H1 (cell line): ENCODE measurements at regions not wholly inside any gene's neighbourhood (a gene's known extent, or its start where the extent isn't known, plus 50 kb on each side); places are given as distances from the start of the nearest gene placed in this dataset.

Source experiments
- CTCF ChIA-PET: fragments of 300-600 bp; sonication (Branson Sonifier 250); formaldehyde crosslinking; loops from one replicate; lab custom pipeline; 2021; ENCODE audit not compliant: partially characterized antibody; lab: Charles Lee
- POLR2A ChIA-PET: fragments of 300-600 bp; sonication (Branson Sonifier 250); formaldehyde crosslinking; loops from one replicate; lab custom pipeline; 2021; ENCODE audit warnings: inconsistent platforms; ENCODE audit not compliant: partially characterized antibody; lab: Charles Lee
- DNase-seq, 2 experiments: peaks; one replicate each; pipeline versions ENCODE4 v3.0.0 to v3.0.0-alpha.2; 2010 to 2022; ENCODE audit warnings: low spot score in 2 of 2, low read depth in 1 of 2, mixed read lengths in 1 of 2
- FAIRE-seq: peaks from 2 replicates; lab custom pipeline; 2011; peaks lifted over from hg19 to GRCh38; lab: Jason Lieb, UNC
- H2AFZ ChIP-seq: 2 replicates; pipeline ENCODE4 v1.8.1; 2012; ENCODE audit warnings: low read length, inconsistent platforms
- H2AK5ac ChIP-seq: 2 replicates; pipeline ENCODE4 v1.6.1; 2013; ENCODE audit warnings: low read depth, low read length
- H2BK120ac ChIP-seq: replicated peaks from 2 replicates; pipeline ENCODE3; 2013; ENCODE audit warnings: low read depth, low read length, inconsistent platforms
- H2BK12ac ChIP-seq: 2 replicates; pipeline ENCODE4 v1.6.1; 2013; ENCODE audit warnings: low read depth, low read length
- H2BK15ac ChIP-seq: 2 replicates; pipeline ENCODE4 v1.6.1; 2013; ENCODE audit warnings: low read length
- H2BK20ac ChIP-seq: 2 replicates; pipeline ENCODE4 v1.6.1; 2013; ENCODE audit warnings: low read length
- H2BK5ac ChIP-seq: 2 replicates; pipeline ENCODE4 v1.6.1; 2013; ENCODE audit warnings: low read depth, low read length
- H3K14ac ChIP-seq: 2 replicates; pipeline ENCODE4 v1.6.1; 2013; ENCODE audit warnings: inconsistent platforms; ENCODE audit not compliant: insufficient read length
- H3K18ac ChIP-seq: 2 replicates; pipeline ENCODE4 v1.6.1; 2013; ENCODE audit warnings: low read length; ENCODE audit errors: extremely low read depth
- H3K23ac ChIP-seq: 2 replicates; pipeline ENCODE4 v1.6.1; 2013; ENCODE audit warnings: inconsistent platforms; ENCODE audit not compliant: insufficient read length
- H3K23me2 ChIP-seq: 2 replicates; pipeline ENCODE4 v1.6.1; 2013; ENCODE audit warnings: low read depth, low read length
- H3K27ac ChIP-seq: 2 replicates; pipeline ENCODE4 v1.6.1; 2011; ENCODE audit warnings: low read depth, low read length, inconsistent platforms
- H3K27me3 ChIP-seq, 4 experiments: replicated peaks in 1 of 4; 1 replicate in 1 of 4; 2 replicates in 3 of 4; pipeline versions ENCODE4 v1.6.1 to v1.8.1; 2011 to 2013; ENCODE audit warnings: low read length in 3 of 4, mild to moderate bottlenecking in 3 of 4, inconsistent platforms in 2 of 4, mixed read lengths in 2 of 4, moderate library complexity in 1 of 4; ENCODE audit not compliant: control insufficient read depth in 3 of 4, insufficient read depth in 3 of 4; ENCODE audit errors: extremely low read depth in 1 of 4
- H3K36me3 ChIP-seq, 4 experiments: 2 replicates each; pipeline versions ENCODE4 v1.6.1 to v1.8.1; 2011 to 2013; ENCODE audit warnings: mild to moderate bottlenecking in 4 of 4, low read length in 3 of 4, moderate library complexity in 2 of 4, control low read depth in 1 of 4, inconsistent platforms in 1 of 4; ENCODE audit not compliant: insufficient read depth in 4 of 4, control insufficient read depth in 2 of 4
- H3K4ac ChIP-seq: replicated peaks from 2 replicates; pipeline ENCODE3; 2013; ENCODE audit warnings: low read length, low read depth, mixed read lengths, inconsistent platforms; ENCODE audit not compliant: insufficient read length
- H3K4me1 ChIP-seq, 4 experiments: replicated peaks in 1 of 4; 1 replicate in 1 of 4; 2 replicates in 3 of 4; pipeline versions ENCODE4 v1.6.1 to v1.8.1; 2011 to 2013; ENCODE audit warnings: low read length in 3 of 4, inconsistent platforms in 2 of 4, mixed read lengths in 1 of 4; ENCODE audit not compliant: insufficient read depth in 4 of 4, control insufficient read depth in 3 of 4
- H3K4me2 ChIP-seq, 2 experiments: 2 replicates each; pipeline versions ENCODE4 v1.6.1 to v1.8.1; 2011 to 2013; ENCODE audit warnings: low read depth in 2 of 2, low read length in 2 of 2, control low read depth in 1 of 2, inconsistent platforms in 1 of 2, mild to moderate bottlenecking in 1 of 2; ENCODE audit not compliant: insufficient read depth in 1 of 2
- H3K4me3 ChIP-seq, 4 experiments: fragments of 200-600, 300-600 bp in 1 of 4; sonication (generic), shearing (Covaris generic), sonication (Bioruptor Twin) in 1 of 4; 2 replicates each; pipeline versions ENCODE4 v1.5.1 to v1.8.1; 2011 to 2016; ENCODE audit warnings: low read length in 4 of 4, low read depth in 3 of 4, control low read depth in 2 of 4, inconsistent platforms in 2 of 4, mild to moderate bottlenecking in 2 of 4, mixed read lengths in 1 of 4, moderate library complexity in 1 of 4; ENCODE audit not compliant: insufficient read depth in 2 of 4; ENCODE audit errors: extremely low read depth in 1 of 4
- H3K56ac ChIP-seq: replicated peaks from 2 replicates; pipeline ENCODE3; 2013; ENCODE audit warnings: low read depth, mild to moderate bottlenecking, mixed read lengths, low read length, inconsistent platforms; ENCODE audit not compliant: insufficient read length
- H3K79me1 ChIP-seq: 2 replicates; pipeline ENCODE4 v1.6.1; 2013; ENCODE audit warnings: low read depth, low read length, control low read depth
- H3K79me2 ChIP-seq, 2 experiments: 2 replicates each; pipeline versions ENCODE4 v1.6.1 to v1.8.1; 2012 to 2013; ENCODE audit warnings: low read length in 2 of 2, mild to moderate bottlenecking in 2 of 2, inconsistent platforms in 1 of 2; ENCODE audit not compliant: insufficient read depth in 2 of 2, control insufficient read depth in 1 of 2
- H3K9ac ChIP-seq, 4 experiments: replicated peaks in 1 of 4; 1 replicate in 1 of 4; 2 replicates in 3 of 4; pipeline versions ENCODE4 v1.6.1 to v1.8.1; 2011 to 2013; ENCODE audit warnings: low read depth in 3 of 4, low read length in 3 of 4, control low read depth in 2 of 4, mild to moderate bottlenecking in 2 of 4, moderate library complexity in 2 of 4, inconsistent platforms in 1 of 4; ENCODE audit errors: extremely low read depth in 1 of 4
- H3K9me3 ChIP-seq, 2 experiments: 2 replicates each; pipeline versions ENCODE4 v1.6.1 to v1.8.1; 2012 to 2013; ENCODE audit warnings: mild to moderate bottlenecking in 2 of 2, moderate library complexity in 2 of 2, control low read depth in 1 of 2, inconsistent platforms in 1 of 2, low read depth in 1 of 2, low read length in 1 of 2, mixed read lengths in 1 of 2; ENCODE audit not compliant: insufficient read depth in 2 of 2
- H4K20me1 ChIP-seq, 2 experiments: replicated peaks in 1 of 2; 2 replicates each; pipeline versions ENCODE3 to v1.8.1; 2011 to 2013; ENCODE audit warnings: inconsistent platforms in 2 of 2, low read length in 2 of 2, mild to moderate bottlenecking in 1 of 2; ENCODE audit not compliant: insufficient read depth in 2 of 2, control insufficient read depth in 1 of 2
- H4K5ac ChIP-seq: 2 replicates; pipeline ENCODE4 v1.6.1; 2013; ENCODE audit warnings: low read length, low read depth, mixed read lengths, inconsistent platforms; ENCODE audit not compliant: insufficient read length
- H4K8ac ChIP-seq: 2 replicates; pipeline ENCODE4 v1.8.0; 2013; ENCODE audit warnings: mild to moderate bottlenecking, moderate library complexity, low read length, inconsistent platforms; ENCODE audit not compliant: insufficient read depth; ENCODE audit errors: extremely low read depth
- H4K91ac ChIP-seq: replicated peaks from 2 replicates; pipeline ENCODE3; 2013; ENCODE audit warnings: low read length, mixed read lengths, inconsistent platforms; ENCODE audit not compliant: insufficient read length
- CEBPB ChIP-seq: IDR thresholded peaks from 2 replicates; pipeline ENCODE4 v1.6.1; 2012; ENCODE audit warnings: low read depth, low read length
- E2F6 ChIP-seq: IDR thresholded peaks from 2 replicates; pipeline ENCODE4 v1.6.1; 2012; ENCODE audit warnings: inconsistent platforms
- FOSL1 ChIP-seq: IDR thresholded peaks from 2 replicates; pipeline ENCODE4 v1.6.1; 2011; ENCODE audit warnings: mild to moderate bottlenecking, low read depth, low read length, moderate library complexity; ENCODE audit not compliant: insufficient read depth
- MAFK ChIP-seq: IDR thresholded peaks from 2 replicates; pipeline ENCODE4 v1.6.1; 2012; ENCODE audit warnings: low read depth, mild to moderate bottlenecking, improper control_type of control experiment, low read length
- RAD21 ChIP-seq, 2 experiments: IDR thresholded peaks in 1 of 2; conservative IDR thresholded peaks in 1 of 2; 2 replicates each; pipeline ENCODE4 v1.6.1; 2011; ENCODE audit warnings: low read depth in 2 of 2, low read length in 2 of 2, improper control_type of control experiment in 1 of 2, inconsistent platforms in 1 of 2, mild to moderate bottlenecking in 1 of 2, moderate library complexity in 1 of 2
- SAP30 ChIP-seq: fragments of 300-600 bp; sonication (generic); IDR thresholded peaks from 2 replicates; pipeline ENCODE4 v1.7.1; 2012; ENCODE audit warnings: low read length, moderate library complexity, mild to moderate bottlenecking, inconsistent platforms; ENCODE audit not compliant: insufficient read depth, insufficient replicate concordance
- TBP ChIP-seq: IDR thresholded peaks from 2 replicates; pipeline ENCODE4 v1.6.1; 2011; ENCODE audit warnings: low read depth, low read length, improper control_type of control experiment
- WGBS, 2 experiments: shearing (Covaris generic) in 1 of 2; methylation state at CpG; one replicate each; pipeline versions ENCODE4 v1.1.6 to v1.1.7; 2013 to 2015; ENCODE audit warnings: low lambda C conversion rate in 2 of 2, mixed read lengths in 2 of 2, inconsistent platforms in 1 of 2, low coverage in 1 of 2, missing lambda C conversion rate in 1 of 2; ENCODE audit not compliant: insufficient replicate concordance in 2 of 2, insufficient coverage in 1 of 2, insufficient read length in 1 of 2; ENCODE audit errors: extremely low coverage in 1 of 2, missing lambda C conversion rate in 1 of 2; 5-methylcytosine and 5-hydroxymethylcytosine counted together

GRCh38 chr6:14925699-14926026 is 320.2 kb upstream of the JARID2 start:
- no peak overlapping the region for H3K18ac ChIP-seq
- H4K5ac ChIP-seq, result no peak overlapping the region
- peaks cover 11% of the 10 kb centered on the region for H3K79me1 ChIP-seq
- 88% methylated on average over 3 of the region's 3 CpGs; no CpG with 5 or more reads in 1 of the 2 experiments for WGBS, 2 experiments
- no peak overlapping the region for H2BK120ac ChIP-seq
- H2BK15ac ChIP-seq, result no peak overlapping the region
- H3K79me2 ChIP-seq, result peaks cover 0 to 2% of the 10 kb centered on the region in 2 experiments; a peak in 1 of 4 replicates
- H3K36me3 ChIP-seq, result no peaks in the 10 kb centered on the region
- no peak overlapping the region for H2AFZ ChIP-seq
- H3K56ac ChIP-seq, result no peak overlapping the region
- no peaks in the 10 kb centered on the region for H3K23me2 ChIP-seq
- H3K4me1 ChIP-seq, result peaks cover 15 to 40% (median 29%) of the 10 kb centered on the region in 4 experiments
- no peak overlapping the region for H2BK20ac ChIP-seq
- DNase-seq, result no peak
- no peak overlapping the region for H4K8ac ChIP-seq
- no peak overlapping the region for H2BK12ac ChIP-seq
- peaks cover 0 to 1% of the 10 kb centered on the region in 2 experiments for H4K20me1 ChIP-seq
- no peak for FAIRE-seq
- no peak overlapping the region for H3K14ac ChIP-seq
- no peak overlapping the region for H3K27ac ChIP-seq
- no peak overlapping the region for H3K4me3 ChIP-seq
- H2BK5ac ChIP-seq, result no peak overlapping the region
- H3K23ac ChIP-seq, result no peak overlapping the region
- ChIA-PET CTCF (no interaction called here), POLR2A (interaction anchor here (0.6 to 1.8 kb wide), 2 partner anchors 23 to 41 kb away, joined by 3 to 6 read pairs; no protein-coding TSS in a partner anchor)
- H2AK5ac ChIP-seq, result no peak overlapping the region
- H3K4ac ChIP-seq, result no peak overlapping the region
- no peak overlapping the region for H3K9ac ChIP-seq
- no peaks in the 10 kb centered on the region for H3K9me3 ChIP-seq
- H4K91ac ChIP-seq, result no peak overlapping the region
- no peaks in the 10 kb centered on the region for H3K27me3 ChIP-seq
- no peak overlapping the region for H3K4me2 ChIP-seq
- no peak for TF ChIP-seq FOSL1
- no peak for TF ChIP-seq TBP
- no peak for TF ChIP-seq RAD21 (IDR thresholded peaks at IDR 0.05 in 1 of 2, conservative IDR thresholded peaks at IDR 0.05 in 1 of 2; ENCODE audit: low read depth in 2 of 2, low read length in 2 of 2)
- TF ChIP-seq MAFK, result no peak
- TF ChIP-seq SAP30, result no peak
- no peak for TF ChIP-seq E2F6
- TF ChIP-seq CEBPB, result no peak
